GM12878 (cell line): ENCODE measurements at regions not wholly inside any gene's neighbourhood (a gene's known extent, or its start where the extent isn't known, plus 50 kb on each side); places are given as distances from the start of the nearest gene placed in this dataset.

Experiments used
- ATAC-seq: fragments of 200-7000 bp; cut with Tn5 transposase; 3 replicates; pipeline ENCODE4 v1.9.1; 2020; ENCODE audit warnings: mild to moderate bottlenecking, moderate library complexity
- BruUV-seq: library from RNA; stranded (reverse); fragments of 400-500 nt; replicated peaks from 2 replicates; lab custom pipeline; 2021; lab: Mats Ljungman, UMichigan
- CTCF ChIA-PET: fragments of 300-600 bp; sonication (Branson Sonifier 250); formaldehyde crosslinking; extraction: SDS; loops from one replicate; lab custom pipeline; 2021; ENCODE audit warnings: inconsistent platforms; lab: Yijun Ruan, JAX
- POLR2A ChIA-PET: fragments of 350-600 bp; formaldehyde crosslinking; extraction: SDS; loops from one replicate; lab custom pipeline; 2021; ENCODE audit warnings: inconsistent platforms; lab: Charles Lee
- RAD21 ChIA-PET: fragments of 300-600 bp; sonication (Branson Sonifier 250); formaldehyde crosslinking; loops from one replicate; lab custom pipeline; 2023; ENCODE audit warnings: antibody characterized with exemption; ENCODE audit not compliant: unreplicated experiment; lab: Charles Lee
- SMC1A ChIA-PET: fragments of 300-600 bp; sonication (Branson Sonifier 250); formaldehyde crosslinking; loops from one replicate; lab custom pipeline; 2023; ENCODE audit not compliant: unreplicated experiment, uncharacterized antibody; lab: Charles Lee
- DNase-seq: peaks from one replicate; pipeline ENCODE4 v3.0.0-alpha.2; 2011; ENCODE audit warnings: low read depth, low spot score
- FAIRE-seq: peaks from 3 replicates; lab custom pipeline; 2011; peaks lifted over from hg19 to GRCh38; lab: Jason Lieb, UNC
- H2AFZ ChIP-seq: 2 replicates; pipeline ENCODE4 v1.6.0; 2011; ENCODE audit warnings: low read depth, low read length, control low read depth; ENCODE audit not compliant: control insufficient read depth
- H3K27ac ChIP-seq: 2 replicates; pipeline ENCODE4 v1.5.1; 2011; ENCODE audit warnings: control low read depth; ENCODE audit not compliant: control insufficient read depth, insufficient read depth
- H3K27me3 ChIP-seq, 2 experiments: replicated peaks in 1 of 2; 2 replicates each; pipeline versions ENCODE4 v1.6.0 to v1.6.1; 2011; ENCODE audit warnings: low read length in 1 of 2; ENCODE audit not compliant: control insufficient read depth in 2 of 2, insufficient read depth in 2 of 2
- H3K36me3 ChIP-seq, 2 experiments: 2 replicates each; pipeline ENCODE4 v1.5.1; 2011; ENCODE audit warnings: low read length in 1 of 2; ENCODE audit not compliant: control insufficient read depth in 2 of 2, insufficient read depth in 2 of 2
- H3K4me1 ChIP-seq: 2 replicates; pipeline ENCODE4 v1.6.1; 2011; ENCODE audit warnings: mild to moderate bottlenecking, low read length, moderate library complexity, mixed read lengths; ENCODE audit not compliant: control insufficient read depth, insufficient read depth
- H3K4me2 ChIP-seq: 2 replicates; pipeline ENCODE4 v1.6.0; 2011; ENCODE audit warnings: control low read depth; ENCODE audit not compliant: control insufficient read depth, insufficient read depth
- H3K4me3 ChIP-seq: fragments of 200-600 bp; sonication (generic); 2 replicates; pipeline ENCODE4 v1.5.1; 2016
- H3K79me2 ChIP-seq: 2 replicates; pipeline ENCODE4 v1.6.0; 2011; ENCODE audit warnings: low read length; ENCODE audit not compliant: control insufficient read depth, insufficient read depth
- H3K9ac ChIP-seq: 2 replicates; pipeline ENCODE4 v1.8.0; 2011; ENCODE audit warnings: low read length, control low read depth, mixed read lengths; ENCODE audit not compliant: control insufficient read depth, insufficient read depth
- H3K9me3 ChIP-seq: replicated peaks from 3 replicates; pipeline ENCODE4 v1.5.1; 2011; ENCODE audit warnings: mild to moderate bottlenecking, low read length; ENCODE audit not compliant: control insufficient read depth, insufficient read depth
- H4K20me1 ChIP-seq: 2 replicates; pipeline ENCODE4 v1.6.0; 2011; ENCODE audit not compliant: control insufficient read depth, insufficient read depth
- CHD1 ChIP-seq: IDR thresholded peaks from 2 replicates; pipeline ENCODE4 v1.6.1; 2012; ENCODE audit warnings: low read depth, low read length, improper control_type of control experiment
- E2F4 ChIP-seq: IDR thresholded peaks from 2 replicates; pipeline ENCODE4 v1.6.1; 2012; ENCODE audit warnings: low read depth, low read length, improper control_type of control experiment
- HDGF ChIP-seq: fragments of 450-650 bp; IDR thresholded peaks from 2 replicates; pipeline ENCODE4 v1.6.1; 2016; ENCODE audit warnings: antibody characterized with exemption
- IKZF2 ChIP-seq, 2 experiments: fragments of 450-650 bp; IDR thresholded peaks; 2 replicates each; pipeline ENCODE4 v1.6.1; 2017; ENCODE audit warnings: mild to moderate bottlenecking in 2 of 2, moderate library complexity in 2 of 2
- MLLT1 ChIP-seq: fragments of 450-650 bp; IDR thresholded peaks from 2 replicates; pipeline ENCODE4 v1.6.1; 2016; ENCODE audit warnings: mild to moderate bottlenecking
- NR2F1 ChIP-seq: fragments of 450-650 bp; conservative IDR thresholded peaks from 2 replicates; pipeline ENCODE4 v1.6.1; 2017; ENCODE audit warnings: mild to moderate bottlenecking
- PKNOX1 ChIP-seq: fragments of 450-650 bp; IDR thresholded peaks from 2 replicates; pipeline ENCODE4 v1.6.1; 2016; ENCODE audit warnings: mild to moderate bottlenecking
- RELA ChIP-seq: fragments of 450-650 bp; IDR thresholded peaks from 2 replicates; pipeline ENCODE4 v1.8.0; 2014; ENCODE audit warnings: borderline replicate concordance; ENCODE audit not compliant: partially characterized antibody
- SMAD1 ChIP-seq: fragments of 450-650 bp; IDR thresholded peaks from 2 replicates; pipeline ENCODE4 v1.6.1; 2018; ENCODE audit warnings: mild to moderate bottlenecking, low read depth; ENCODE audit not compliant: partially characterized antibody
- SP1 ChIP-seq: IDR thresholded peaks from one replicate; pipeline ENCODE4 v1.6.1; 2011; ENCODE audit warnings: low read depth, low read length
- ZNF384 ChIP-seq: IDR thresholded peaks from 2 replicates; pipeline ENCODE4 v1.6.1; 2012; ENCODE audit warnings: low read depth, mild to moderate bottlenecking, low read length, improper control_type of control experiment, borderline replicate concordance
- WGBS: methylation state at CpG from one replicate; pipeline ENCODE4 v1.1.6; 2016; ENCODE audit warnings: low lambda C conversion rate; ENCODE audit not compliant: insufficient replicate concordance, insufficient coverage; ENCODE audit errors: missing lambda C conversion rate; 5-methylcytosine and 5-hydroxymethylcytosine counted together
- in situ Hi-C: fragments of 300-500 bp; cut with MboI; formaldehyde crosslinking; loops from 9 replicates; pipeline ENCODE4 v1.14.3; 2018; ENCODE audit warnings: mixed read lengths
- intact Hi-C: fragments of 100-400 bp; cut with micrococcal nuclease; formaldehyde crosslinking; loops from one replicate; pipeline ENCODE4 v1.14.2; 2022; ENCODE audit not compliant: unreplicated experiment
- TF ChIP-seq, protein P1 (sequence below): IDR thresholded peaks from 2 replicates; pipeline ENCODE4 v1.6.1; 2011; ENCODE audit warnings: borderline replicate concordance, low read depth, mild to moderate bottlenecking, moderate library complexity, low read length; ENCODE audit not compliant: insufficient read depth, poor library complexity, severe bottlenecking
- TF ChIP-seq, protein P2 (sequence below): fragments of 150-350 bp; IDR thresholded peaks from 2 replicates; pipeline ENCODE4 v1.6.1; 2014; ENCODE audit warnings: mild to moderate bottlenecking, low read depth, low read length

DNA sequence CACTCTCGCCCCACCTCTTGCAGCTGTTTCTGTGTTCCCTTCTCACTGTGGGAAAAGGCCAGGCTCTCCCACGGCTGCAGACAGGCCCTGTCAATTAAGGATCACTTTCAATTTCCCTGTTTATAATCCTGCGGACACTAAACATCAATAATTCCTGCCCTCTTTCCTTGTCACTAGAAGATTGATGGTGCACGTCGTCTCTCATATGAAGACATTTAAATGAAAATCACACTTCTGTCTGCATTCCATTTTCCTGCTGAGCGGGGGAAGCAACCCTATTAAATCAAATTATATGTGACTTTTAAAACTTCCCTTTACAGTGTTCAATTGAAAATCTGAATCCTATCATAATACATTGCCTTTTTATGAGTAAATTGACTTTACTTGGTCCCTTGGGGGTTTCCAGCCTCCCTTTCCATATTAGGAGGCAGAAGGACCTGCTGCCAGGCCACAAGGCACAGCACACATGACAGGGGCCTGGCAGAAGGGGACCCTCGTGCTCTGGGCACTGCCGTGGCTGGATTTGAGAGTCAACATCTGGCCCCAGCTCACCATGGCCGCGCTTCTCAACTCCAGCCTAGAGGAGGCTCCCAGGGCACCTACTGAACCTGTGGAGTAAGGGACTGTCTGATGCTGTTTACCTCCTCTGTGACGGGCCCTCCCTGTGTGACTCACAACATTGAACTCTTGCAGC, 311.0 kb upstream of the IRX4 start:
- Histone ChIP-seq H3K36me3 (no peaks in the 10 kb centered on the region), H2AFZ (no peak overlapping the region), H3K9me3 (no peaks in the 10 kb centered on the region), H3K4me1 (no peaks in the 10 kb centered on the region), H3K79me2 (no peaks in the 10 kb centered on the region), H3K4me3 (no peak overlapping the region), H3K27ac (no peak overlapping the region), H3K9ac (no peak overlapping the region), H4K20me1 (no peaks in the 10 kb centered on the region), H3K27me3 (no peaks in the 10 kb centered on the region), H3K4me2 (no peak overlapping the region)
- intact Hi-C loops (no loop called here), in situ Hi-C loops (no loop called here)
- RAD21 ChIA-PET: no interaction called here
- TF ChIP-seq NR2F1: no peak
- TF ChIP-seq SP1: no peak
- TF ChIP-seq PKNOX1: no peak
- TF ChIP-seq, protein P1, sequence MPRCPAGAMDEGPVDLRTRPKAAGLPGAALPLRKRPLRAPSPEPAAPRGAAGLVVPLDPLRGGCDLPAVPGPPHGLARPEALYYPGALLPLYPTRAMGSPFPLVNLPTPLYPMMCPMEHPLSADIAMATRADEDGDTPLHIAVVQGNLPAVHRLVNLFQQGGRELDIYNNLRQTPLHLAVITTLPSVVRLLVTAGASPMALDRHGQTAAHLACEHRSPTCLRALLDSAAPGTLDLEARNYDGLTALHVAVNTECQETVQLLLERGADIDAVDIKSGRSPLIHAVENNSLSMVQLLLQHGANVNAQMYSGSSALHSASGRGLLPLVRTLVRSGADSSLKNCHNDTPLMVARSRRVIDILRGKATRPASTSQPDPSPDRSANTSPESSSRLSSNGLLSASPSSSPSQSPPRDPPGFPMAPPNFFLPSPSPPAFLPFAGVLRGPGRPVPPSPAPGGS: no peak
- no peak for TF ChIP-seq SMAD1
- TF ChIP-seq, protein P2, sequence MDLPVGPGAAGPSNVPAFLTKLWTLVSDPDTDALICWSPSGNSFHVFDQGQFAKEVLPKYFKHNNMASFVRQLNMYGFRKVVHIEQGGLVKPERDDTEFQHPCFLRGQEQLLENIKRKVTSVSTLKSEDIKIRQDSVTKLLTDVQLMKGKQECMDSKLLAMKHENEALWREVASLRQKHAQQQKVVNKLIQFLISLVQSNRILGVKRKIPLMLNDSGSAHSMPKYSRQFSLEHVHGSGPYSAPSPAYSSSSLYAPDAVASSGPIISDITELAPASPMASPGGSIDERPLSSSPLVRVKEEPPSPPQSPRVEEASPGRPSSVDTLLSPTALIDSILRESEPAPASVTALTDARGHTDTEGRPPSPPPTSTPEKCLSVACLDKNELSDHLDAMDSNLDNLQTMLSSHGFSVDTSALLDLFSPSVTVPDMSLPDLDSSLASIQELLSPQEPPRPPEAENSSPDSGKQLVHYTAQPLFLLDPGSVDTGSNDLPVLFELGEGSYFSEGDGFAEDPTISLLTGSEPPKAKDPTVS: no peak
- no peak for TF ChIP-seq CHD1
- TF ChIP-seq IKZF2 (IDR thresholded peaks at IDR 0.05): no peak
- TF ChIP-seq ZNF384: no peak
- no peak for TF ChIP-seq MLLT1
- no peak for TF ChIP-seq HDGF
- TF ChIP-seq E2F4: no peak
- no peak for TF ChIP-seq RELA
- BruUV-seq: no TSS peak
- ATAC-seq: no peak
- CTCF ChIA-PET: no interaction called here
- WGBS: 25% methylated on average over 11 of the region's 11 CpGs
- SMC1A ChIA-PET: no interaction called here
- no peak for DNase-seq
- no peak for FAIRE-seq
- POLR2A ChIA-PET: no interaction called here
